Stomach (tissue), 8 donors: ENCODE measurements at regions not wholly inside any gene's neighbourhood (a gene's known extent, or its start where the extent isn't known, plus 50 kb on each side); places are given as distances from the start of the nearest gene placed in this dataset.

Source experiments
- DNase-seq, 2 donors: peaks; one replicate each; pipeline versions ENCODE4 v3.0.0 to v3.0.0-alpha.2; 2013 to 2019
- H3K27ac ChIP-seq, 5 donors: fragments of 200-600 bp in 4 of 5; sonication (generic) in 4 of 5; one replicate each; pipeline ENCODE4 v1.5.1; 2013 to 2019; ENCODE audit warnings: mild to moderate bottlenecking in 1 of 5, moderate library complexity in 1 of 5
- H3K27me3 ChIP-seq, 3 donors: fragments of 200-600 bp; sonication (generic); one replicate each; pipeline ENCODE4 v1.5.1; 2017 to 2019; ENCODE audit warnings: mixed run types in 1 of 3
- H3K36me3 ChIP-seq, 4 donors: fragments of 200-600 bp; sonication (generic); 1 replicate in 3 of 4; 2 replicates in 1 of 4; pipeline ENCODE4 v1.5.1; 2016 to 2019
- H3K4me1 ChIP-seq, 4 donors: fragments of 200-600 bp; sonication (generic); one replicate each; pipeline ENCODE4 v1.5.1; 2016 to 2019
- H3K4me3 ChIP-seq, 4 donors: fragments of 200-600 bp; sonication (generic) in 3 of 4; one replicate each; pipeline ENCODE4 v1.5.1; 2016 to 2019; ENCODE audit warnings: mild to moderate bottlenecking in 1 of 4
- H3K9me3 ChIP-seq, 4 donors: fragments of 200-600 bp; sonication (generic); one replicate each; pipeline ENCODE4 v1.5.1; 2016 to 2019
- CTCF ChIP-seq, 7 experiments: fragments of 450-650 bp in 4 of 7; fragments of 200-600 bp in 3 of 7; sonication (generic) in 3 of 7; IDR thresholded peaks; one replicate each; pipeline ENCODE4 v1.5.1; 2016 to 2019; ENCODE audit warnings: antibody characterized with exemption in 7 of 7, control low read depth in 2 of 7, mild to moderate bottlenecking in 1 of 7
- EP300 ChIP-seq: sonication (generic); formaldehyde crosslinking; IDR thresholded peaks from one replicate; pipeline ENCODE4 v1.6.1; 2017; ENCODE audit warnings: antibody characterized with exemption
- POLR2A ChIP-seq, 4 donors: fragments of 450-650 bp; IDR thresholded peaks; one replicate each; pipeline ENCODE4 v1.6.1; 2016; ENCODE audit warnings: antibody characterized with exemption in 4 of 4, control low read depth in 2 of 4, mild to moderate bottlenecking in 1 of 4, moderate library complexity in 1 of 4
- POLR2AphosphoS5 ChIP-seq, 3 donors: sonication (generic); formaldehyde crosslinking; IDR thresholded peaks; one replicate each; pipeline ENCODE4 v1.6.1; 2016; ENCODE audit warnings: antibody characterized with exemption in 3 of 3
- WGBS, 5 donors: extraction: QIAGEN DNeasy Blood & Tissue Kit in 3 of 5; methylation state at CpG; one replicate each; pipeline versions ENCODE4 v1.1.5 to v1.1.7; 2013 to 2018; 5-methylcytosine and 5-hydroxymethylcytosine counted together
- intact Hi-C: fragments of 100-400 bp; cut with DNase I; formaldehyde crosslinking; loops from one replicate; pipeline ENCODE4 v1.15.1; 2023; ENCODE audit warnings: low total_unique reads
- donor health status: healthy with polysubstance abuse.
- donor health status: Bipolar disorder and iron deficiency.
- donor health status: healthy.

DNA sequence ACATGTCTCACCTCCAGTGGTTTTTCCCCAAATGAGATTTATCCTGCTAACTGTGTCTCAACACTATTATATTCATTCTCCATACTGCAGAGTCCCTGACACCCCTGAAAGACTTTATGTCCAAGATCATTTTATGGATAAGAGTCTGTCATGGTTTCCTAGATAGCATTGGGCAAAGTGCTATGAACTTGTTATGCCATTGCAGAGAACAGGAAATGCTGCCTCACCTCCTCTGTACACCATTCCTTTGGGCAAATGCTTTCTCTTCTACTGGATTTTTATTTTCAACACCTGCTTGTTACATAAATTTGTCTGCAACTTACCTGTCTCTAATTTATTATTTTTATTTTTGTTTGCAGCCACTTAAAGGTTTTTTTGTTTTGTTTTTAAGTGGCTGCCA is 652.5 kb upstream of the FAM98A start:
- TF ChIP-seq POLR2AphosphoS5 (IDR thresholded peaks at IDR 0.05) (no peak), CTCF (IDR thresholded peaks at IDR 0.05) (no peak), EP300 (no peak), POLR2A (IDR thresholded peaks at IDR 0.05) (no peak)
- no peaks in the 10 kb centered on the region for H3K9me3 ChIP-seq
- H3K4me1 ChIP-seq = peaks cover 0 to 12% (median 2%) of the 10 kb centered on the region in 4 donors
- no peak overlapping the region for H3K27ac ChIP-seq
- H3K4me3 ChIP-seq = no peak overlapping the region
- intact Hi-C loops = no loop called here
- no peaks in the 10 kb centered on the region for H3K36me3 ChIP-seq
- DNase-seq = no peak
- H3K27me3 ChIP-seq = no peaks in the 10 kb centered on the region

GRCh38 chr2:34244195-34244594 is 645.1 kb upstream of the FAM98A start:
- DNase-seq = no peak
- WGBS, 5 donors = 77 to 88% (median 81%) methylated on average over 3 of the region's 3 CpGs
- H3K36me3 ChIP-seq = no peaks in the 10 kb centered on the region
- H3K9me3 ChIP-seq = no peaks in the 10 kb centered on the region
- intact Hi-C loops = no loop called here
- TF ChIP-seq POLR2A (IDR thresholded peaks at IDR 0.05) (no peak), CTCF (IDR thresholded peaks at IDR 0.05) (no peak), EP300 (no peak), POLR2AphosphoS5 (IDR thresholded peaks at IDR 0.05) (no peak)
- H3K27ac ChIP-seq = no peak overlapping the region
- H3K4me3 ChIP-seq = no peak overlapping the region
- no peaks in the 10 kb centered on the region for H3K27me3 ChIP-seq
- peaks cover 8 to 19% (median 12%) of the 10 kb centered on the region in 4 donors for H3K4me1 ChIP-seq

DNA sequence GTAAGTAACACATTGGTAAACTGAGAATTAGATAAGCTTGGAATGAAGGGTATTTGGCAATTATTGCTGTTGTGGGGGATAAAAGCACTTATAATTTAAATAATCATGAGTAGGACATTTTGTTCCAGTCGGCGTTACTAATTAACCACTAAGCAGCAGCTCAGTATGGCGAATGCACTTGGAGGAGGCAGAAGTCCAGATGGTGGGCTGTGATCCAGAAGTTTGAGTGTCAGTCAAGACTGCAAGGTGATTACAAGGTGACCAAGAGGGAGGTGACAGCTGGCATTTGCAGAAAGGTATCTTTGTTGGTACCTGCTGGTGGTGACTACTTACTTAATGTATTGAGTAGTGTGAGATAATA is 643.6 kb upstream of the FAM98A start:
- no peak overlapping the region for H3K4me3 ChIP-seq
- DNase-seq = peak; percentile 68 to 90
- no peaks in the 10 kb centered on the region for H3K36me3 ChIP-seq
- peaks cover 0 to 4% (median 0%) of the 10 kb centered on the region in 4 donors for H3K9me3 ChIP-seq
- peaks cover 8 to 19% (median 12%) of the 10 kb centered on the region in 4 donors for H3K4me1 ChIP-seq
- H3K27me3 ChIP-seq = no peaks in the 10 kb centered on the region
- H3K27ac ChIP-seq = peak overlapping the region in 4 of 5 donors; percentile 66 to 77 (median 68)
- TF ChIP-seq EP300 (no peak), POLR2AphosphoS5 (IDR thresholded peaks at IDR 0.05) (peak in 2 of 3 donors; percentile 13 to 67), POLR2A (IDR thresholded peaks at IDR 0.05) (no peak)
- 7 to 43% (median 17%) methylated on average over 3 of the region's 3 CpGs for WGBS, 5 donors
- intact Hi-C loops = no loop called here

DNA sequence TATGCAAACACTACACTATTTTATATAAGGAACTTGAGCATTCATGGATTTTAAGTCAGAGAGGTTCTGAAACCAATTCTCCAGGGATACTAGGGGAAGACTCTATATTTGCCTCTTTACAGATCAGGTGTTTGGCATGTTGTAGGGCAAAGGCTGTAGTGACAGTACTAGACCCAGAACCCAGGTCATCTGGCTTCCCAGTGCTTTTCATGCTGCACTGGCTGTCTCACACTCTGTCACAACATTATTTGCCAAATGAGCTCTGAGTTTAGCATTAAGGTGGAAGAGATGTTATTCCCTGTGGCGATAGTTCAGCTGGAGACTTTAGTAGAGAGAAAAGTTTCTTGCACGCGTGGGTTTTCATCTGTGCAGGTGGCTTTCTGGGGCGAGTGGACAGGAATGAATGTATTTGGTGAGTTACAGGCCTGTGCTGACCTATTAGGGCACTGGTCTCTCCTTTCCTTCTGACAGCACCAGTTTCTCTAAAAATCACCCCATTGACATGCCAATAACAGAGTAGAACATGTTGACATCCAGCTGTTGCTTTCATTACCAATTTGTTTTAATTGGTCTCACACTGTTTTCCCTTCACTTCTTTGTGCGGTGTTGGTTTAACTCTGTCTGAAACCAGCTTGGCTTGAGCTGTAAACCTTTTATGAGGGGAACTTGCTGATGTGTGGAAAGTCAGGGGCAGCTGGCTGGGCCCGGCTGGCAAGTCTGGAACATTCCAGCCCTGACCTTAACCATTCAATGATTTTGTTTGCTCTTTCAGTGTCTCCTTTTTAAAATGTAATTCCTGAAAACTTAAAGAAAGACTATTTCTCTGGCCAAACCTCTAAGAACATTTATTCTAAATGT is 643.0 kb upstream of the FAM98A start:
- H3K27ac ChIP-seq = peak overlapping the region; percentile 66 to 77 (median 69)
- H3K27me3 ChIP-seq = no peaks in the 10 kb centered on the region
- H3K36me3 ChIP-seq = no peaks in the 10 kb centered on the region
- H3K4me3 ChIP-seq = no peak overlapping the region
- intact Hi-C loops = no loop called here
- peaks cover 8 to 19% (median 12%) of the 10 kb centered on the region in 4 donors for H3K4me1 ChIP-seq
- H3K9me3 ChIP-seq = peaks cover 0 to 4% (median 0%) of the 10 kb centered on the region in 4 donors
- no peak for TF ChIP-seq POLR2A (IDR thresholded peaks at IDR 0.05)
- TF ChIP-seq POLR2AphosphoS5 (IDR thresholded peaks at IDR 0.05) = no peak
- no peak for TF ChIP-seq EP300
- TF ChIP-seq CTCF (IDR thresholded peaks at IDR 0.05) = no peak
- 36 to 53% (median 43%) methylated on average over 6 of the region's 6 CpGs for WGBS, 5 donors
- DNase-seq = peak; percentile 48 to 60

DNA sequence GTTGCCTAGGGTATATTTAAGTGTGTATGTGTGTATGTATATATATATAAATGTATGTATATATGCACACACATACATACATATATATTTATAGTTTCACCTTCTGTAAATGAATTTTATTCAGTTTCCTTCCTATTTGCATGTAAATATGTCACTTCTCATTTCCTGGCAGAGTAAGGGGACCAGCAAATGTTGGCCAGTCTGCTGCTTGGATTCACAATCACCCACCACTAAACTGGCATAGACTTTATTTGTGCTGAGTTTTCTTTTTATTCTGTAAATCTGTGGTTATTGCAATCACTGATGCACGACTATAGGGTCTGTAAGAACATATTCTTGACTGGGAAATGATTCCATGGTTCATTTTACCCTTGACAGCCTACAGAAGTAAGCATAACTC is 640.4 kb upstream of the FAM98A start:
- Histone ChIP-seq H3K27me3 (no peaks in the 10 kb centered on the region), H3K36me3 (no peaks in the 10 kb centered on the region), H3K9me3 (peaks cover 0 to 4% (median 0%) of the 10 kb centered on the region in 4 donors), H3K27ac (no peak overlapping the region), H3K4me1 (peaks cover 8 to 19% (median 12%) of the 10 kb centered on the region in 4 donors), H3K4me3 (no peak overlapping the region)
- intact Hi-C loops = no loop called here
- DNase-seq = no peak
- TF ChIP-seq EP300 = no peak
- TF ChIP-seq CTCF (IDR thresholded peaks at IDR 0.05) = no peak
- no peak for TF ChIP-seq POLR2A (IDR thresholded peaks at IDR 0.05)
- TF ChIP-seq POLR2AphosphoS5 (IDR thresholded peaks at IDR 0.05) = no peak
- WGBS, 5 donors = 81 to 86% (median 84%) methylated on average over 1 of the region's 1 CpG
